IPS DF 19.7 (cell line): ENCODE measurements at regions not wholly inside any gene's neighbourhood (a gene's known extent, or its start where the extent isn't known, plus 50 kb on each side); places are given as distances from the start of the nearest gene placed in this dataset.
"Not testable (repeated sequence)": the region's sequence is repeated elsewhere in the genome, so short reads cannot be mapped to it uniquely, and the experiment has no call there.

ENCODE experiments used
- DNase-seq: peaks from one replicate; pipeline ENCODE4 v3.0.0-alpha.2; 2013; ENCODE audit warnings: low read depth, low spot score

- not testable (repeated sequence) for DNase-seq
Measured at GRCh38 chr19:23984911-23985310, 70.2 kb downstream of the ZNF726 start.

GRCh38 chr19:23986623-23987022 lies 71.9 kb downstream of the ZNF726 start:
- DNase-seq = no peak

GRCh38 chr19:23991170-23991569 lies 76.5 kb downstream of the ZNF726 start:
- no peak for DNase-seq

- no peak for DNase-seq
Measured at GRCh38 chr19:23992348-23992747, 77.7 kb downstream of the ZNF726 start.

DNA sequence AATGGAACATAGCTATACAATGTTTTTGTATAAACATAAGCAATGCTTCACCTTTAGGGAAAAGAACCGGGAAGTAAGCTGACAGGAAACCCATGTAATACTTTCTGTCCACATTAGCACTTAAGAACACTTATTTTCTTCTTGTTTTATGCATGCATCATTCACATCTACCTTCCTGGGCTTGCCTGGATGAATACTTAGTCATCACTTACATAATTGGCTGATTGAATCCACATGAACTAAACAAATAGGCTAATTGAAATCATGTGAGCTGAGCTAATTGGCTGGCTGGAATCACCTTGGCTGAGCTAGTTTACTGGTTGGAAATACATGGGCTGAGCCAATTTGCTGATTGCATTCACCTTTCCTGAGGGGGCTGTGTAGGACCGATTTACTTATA lies 78.8 kb downstream of the ZNF726 start:
- no peak for DNase-seq

GRCh38 chr19:23996549-23996948 lies 81.9 kb downstream of the ZNF726 start:
- DNase-seq = peak; percentile 9

DNA sequence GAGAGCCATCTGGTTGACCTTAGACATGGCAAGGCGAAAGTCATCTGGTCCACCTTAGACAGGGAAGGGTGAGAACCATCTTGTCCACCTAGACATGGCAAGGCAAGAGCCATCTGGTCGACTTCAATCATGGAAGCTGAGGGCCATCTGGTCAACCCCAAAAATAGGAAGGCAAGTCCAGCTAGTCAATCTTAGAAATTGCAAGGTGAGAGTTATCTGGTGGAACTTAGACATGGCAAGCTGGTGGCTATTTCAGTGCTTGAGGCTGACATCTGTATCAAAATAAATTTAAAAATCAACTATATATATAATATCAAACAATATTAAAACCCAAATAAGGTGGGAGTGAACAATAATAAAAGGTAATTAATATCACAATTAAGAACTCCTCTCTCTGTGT lies 83.9 kb downstream of the ZNF726 start:
- DNase-seq = no peak

GRCh38 chr19:23999821-24000610 lies 85.3 kb downstream of the ZNF726 start:
- DNase-seq = no peak

GRCh38 chr19:24000656-24001055 lies 86.0 kb downstream of the ZNF726 start:
- DNase-seq = no peak

GRCh38 chr19:24002256-24002945 lies 84.6 kb upstream of the ZNF254 start:
- no peak for DNase-seq

DNA sequence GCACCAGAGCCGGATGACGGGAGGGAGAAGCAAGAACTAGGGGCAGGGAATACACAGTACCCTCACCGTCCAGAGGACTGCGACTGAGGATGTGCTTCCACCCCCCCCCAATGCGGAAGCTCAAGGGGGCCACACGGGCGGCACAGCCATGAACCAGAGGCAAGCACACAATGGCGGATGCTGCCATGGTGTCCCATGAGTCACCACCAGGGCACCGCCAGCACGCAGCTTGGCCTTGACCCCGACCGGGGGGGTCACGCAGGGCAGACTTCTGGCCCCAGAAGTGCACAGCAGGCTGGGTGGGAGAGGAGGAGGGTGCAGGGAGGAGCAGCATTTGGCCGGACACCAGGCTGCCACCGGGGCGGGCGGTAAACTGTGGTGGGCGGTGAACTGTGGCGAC lies 83.5 kb upstream of the ZNF254 start:
- DNase-seq = no peak

DNA sequence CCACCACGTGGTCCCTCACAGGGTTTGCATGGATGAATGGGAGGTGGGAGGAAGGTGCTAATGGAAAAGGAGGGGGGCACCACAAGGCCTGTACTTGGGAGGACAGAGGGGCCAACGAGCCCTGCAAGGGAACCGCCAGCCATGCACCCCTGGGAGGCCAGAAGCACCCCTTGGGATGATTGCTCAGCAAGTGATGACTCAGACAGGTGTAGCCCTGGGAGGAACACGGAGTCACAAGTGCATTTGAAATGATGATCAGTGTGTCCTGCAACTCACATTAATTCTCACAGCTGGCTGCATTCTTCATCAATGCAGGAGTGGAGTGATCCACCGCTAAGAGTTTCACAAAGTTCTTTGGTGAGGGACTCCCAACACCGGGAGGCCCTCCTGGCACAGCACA lies 82.8 kb upstream of the ZNF254 start:
- DNase-seq = no peak

DNA sequence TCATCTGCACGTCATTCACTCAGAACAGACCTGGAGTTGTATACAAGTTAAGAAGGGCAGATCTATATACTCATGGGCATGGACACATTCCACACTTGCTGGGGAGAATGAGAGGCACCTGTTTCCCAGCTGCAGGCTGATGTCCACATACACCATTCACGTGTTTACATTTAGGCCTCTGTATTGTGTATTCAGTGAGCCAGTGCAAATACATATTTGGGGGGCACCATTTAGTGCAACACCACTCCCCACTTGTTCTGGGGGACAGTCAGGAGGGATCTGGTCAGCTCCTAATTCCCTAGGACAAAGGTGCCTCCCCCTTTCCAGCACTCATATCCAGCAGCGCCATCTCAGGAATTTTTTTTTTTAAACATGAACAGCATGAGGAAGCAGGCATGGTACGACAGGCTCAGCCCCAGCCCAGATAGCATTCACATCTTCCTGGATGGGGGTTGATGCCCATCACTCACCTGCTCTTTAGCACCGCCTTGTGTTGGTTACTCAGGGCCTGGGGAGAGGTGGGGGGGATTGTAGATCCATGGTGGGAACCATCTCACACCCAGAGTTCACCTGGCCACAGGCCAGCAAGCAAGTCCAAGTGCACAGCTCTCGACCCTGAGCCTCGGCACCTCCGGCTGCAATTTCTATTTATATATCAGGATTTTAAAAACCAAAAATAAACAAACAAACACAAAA lies 56.9 kb upstream of the ZNF254 start:
- DNase-seq = no peak

DNA sequence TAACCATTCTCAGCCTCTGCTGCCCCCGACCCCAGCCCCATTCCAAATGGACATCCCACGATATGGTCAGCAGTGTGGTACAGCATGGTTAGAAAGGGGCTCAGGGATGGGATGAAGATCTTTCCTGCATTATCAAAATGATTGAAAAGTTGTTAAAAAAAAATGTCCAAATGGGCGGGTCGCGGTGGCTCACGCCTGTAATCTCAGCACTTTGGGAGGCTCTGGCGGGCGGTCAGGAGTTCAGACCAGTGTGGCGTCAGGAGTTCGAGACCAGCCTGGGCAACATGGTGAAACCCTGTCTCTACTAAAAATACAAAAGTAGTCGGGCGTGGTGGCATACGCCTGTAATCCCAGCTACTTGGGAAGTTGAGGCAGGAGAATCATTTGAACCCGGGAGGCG lies 54.3 kb upstream of the ZNF254 start:
- DNase-seq = no peak

DNA sequence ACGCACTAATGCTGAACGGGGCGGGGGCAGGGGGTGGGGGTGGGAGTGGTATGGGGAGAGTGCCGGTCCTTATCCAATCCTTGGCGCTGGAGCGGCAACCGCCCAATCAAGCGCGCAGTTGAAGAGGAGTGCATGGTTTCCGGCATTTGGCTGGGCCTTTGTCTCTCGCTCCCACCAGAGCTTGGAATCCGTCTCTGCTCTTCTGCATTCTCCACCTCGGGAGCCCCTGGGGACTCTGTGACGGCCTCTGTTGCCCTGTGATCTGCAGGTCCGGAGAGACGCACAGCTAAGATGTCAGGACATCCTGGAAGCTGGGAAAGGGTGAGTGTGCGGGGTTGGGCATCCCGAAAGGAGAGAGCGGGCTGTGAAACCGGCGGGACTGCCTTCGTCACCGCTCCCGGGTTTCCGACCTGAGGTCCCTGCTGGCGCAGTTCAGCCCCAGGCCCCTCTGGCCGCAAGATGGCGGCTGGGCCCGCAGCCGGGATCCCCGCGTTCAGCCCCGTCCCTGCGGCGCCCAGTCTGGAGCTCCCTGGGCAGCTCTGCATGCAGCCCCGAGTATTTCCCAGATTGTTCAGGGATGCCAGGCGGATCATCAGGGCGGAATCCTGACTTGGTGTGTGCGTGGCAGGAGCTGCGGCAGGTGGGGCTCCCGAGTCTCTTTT lies 53.6 kb upstream of the ZNF254 start:
- peak; percentile 85 for DNase-seq

- no peak for DNase-seq
Measured at GRCh38 chr19:24033963-24034342, 53.0 kb upstream of the ZNF254 start.

- DNase-seq = not testable (repeated sequence)
Measured at GRCh38 chr19:24035261-24035880, 51.6 kb upstream of the ZNF254 start.
